Peyer's patch (tissue), 4 donors: ENCODE measurements at regions not wholly inside any gene's neighbourhood (a gene's known extent, or its start where the extent isn't known, plus 50 kb on each side); places are given as distances from the start of the nearest gene placed in this dataset.

Source experiments
- POLR2A ChIP-seq, 2 donors: fragments of 450-650 bp; IDR thresholded peaks; one replicate each; pipeline ENCODE4 v1.5.1; 2017; ENCODE audit warnings: antibody characterized with exemption in 2 of 2, mild to moderate bottlenecking in 2 of 2, moderate library complexity in 2 of 2
- TF ChIP-seq, protein P1 (sequence below), 6 experiments: fragments of 450-650 bp in 4 of 6; fragments of 200-600 bp in 2 of 6; sonication (generic) in 1 of 6; IDR thresholded peaks; one replicate each; pipeline ENCODE4 v1.5.1; 2017 to 2019; ENCODE audit warnings: antibody characterized with exemption in 6 of 6, mild to moderate bottlenecking in 3 of 6, moderate library complexity in 1 of 6

DNA sequence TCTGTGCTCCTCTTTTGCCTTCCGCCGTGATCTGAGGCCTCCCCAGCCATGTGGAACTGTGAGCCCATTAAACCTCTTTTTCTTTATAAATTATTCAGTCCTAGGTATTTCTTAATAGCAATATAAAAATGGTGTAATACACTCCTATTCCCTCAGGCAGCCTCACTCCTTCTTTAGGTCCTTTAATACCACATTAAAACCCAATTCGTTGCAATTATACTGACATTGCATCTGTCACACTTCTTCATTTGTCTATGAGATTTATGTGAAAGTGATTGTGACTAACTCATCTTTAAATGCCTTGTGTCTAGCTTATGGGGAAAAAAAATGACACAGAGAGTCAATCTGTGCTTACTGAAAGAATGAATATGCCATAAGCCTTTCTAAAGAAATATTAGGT, 1035.2 kb upstream of the SLIT2 start:
- TF ChIP-seq, protein P1, sequence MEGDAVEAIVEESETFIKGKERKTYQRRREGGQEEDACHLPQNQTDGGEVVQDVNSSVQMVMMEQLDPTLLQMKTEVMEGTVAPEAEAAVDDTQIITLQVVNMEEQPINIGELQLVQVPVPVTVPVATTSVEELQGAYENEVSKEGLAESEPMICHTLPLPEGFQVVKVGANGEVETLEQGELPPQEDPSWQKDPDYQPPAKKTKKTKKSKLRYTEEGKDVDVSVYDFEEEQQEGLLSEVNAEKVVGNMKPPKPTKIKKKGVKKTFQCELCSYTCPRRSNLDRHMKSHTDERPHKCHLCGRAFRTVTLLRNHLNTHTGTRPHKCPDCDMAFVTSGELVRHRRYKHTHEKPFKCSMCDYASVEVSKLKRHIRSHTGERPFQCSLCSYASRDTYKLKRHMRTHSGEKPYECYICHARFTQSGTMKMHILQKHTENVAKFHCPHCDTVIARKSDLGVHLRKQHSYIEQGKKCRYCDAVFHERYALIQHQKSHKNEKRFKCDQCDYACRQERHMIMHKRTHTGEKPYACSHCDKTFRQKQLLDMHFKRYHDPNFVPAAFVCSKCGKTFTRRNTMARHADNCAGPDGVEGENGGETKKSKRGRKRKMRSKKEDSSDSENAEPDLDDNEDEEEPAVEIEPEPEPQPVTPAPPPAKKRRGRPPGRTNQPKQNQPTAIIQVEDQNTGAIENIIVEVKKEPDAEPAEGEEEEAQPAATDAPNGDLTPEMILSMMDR (IDR thresholded peaks at IDR 0.05): no peak
- no peak for TF ChIP-seq POLR2A (IDR thresholded peaks at IDR 0.05)
